HuH-7 (cell line): ENCODE measurements at regions not wholly inside any gene's neighbourhood (a gene's known extent, or its start where the extent isn't known, plus 50 kb on each side); places are given as distances from the start of the nearest gene placed in this dataset.
"Not testable (repeated sequence)": the region's sequence is repeated elsewhere in the genome, so short reads cannot be mapped to it uniquely, and the experiment has no call there.

ENCODE experiments used
- DNase-seq: peaks from one replicate; pipeline ENCODE4 v3.0.0; 2011; ENCODE audit warnings: low spot score

GRCh38 chr12:131313635-131314034, 359.9 kb downstream of the ADGRD1 start:
- DNase-seq = no peak

- DNase-seq = no peak
These were observed 360.9 kb downstream of the ADGRD1 start for GRCh38 chr12:131314524-131315090.

DNA sequence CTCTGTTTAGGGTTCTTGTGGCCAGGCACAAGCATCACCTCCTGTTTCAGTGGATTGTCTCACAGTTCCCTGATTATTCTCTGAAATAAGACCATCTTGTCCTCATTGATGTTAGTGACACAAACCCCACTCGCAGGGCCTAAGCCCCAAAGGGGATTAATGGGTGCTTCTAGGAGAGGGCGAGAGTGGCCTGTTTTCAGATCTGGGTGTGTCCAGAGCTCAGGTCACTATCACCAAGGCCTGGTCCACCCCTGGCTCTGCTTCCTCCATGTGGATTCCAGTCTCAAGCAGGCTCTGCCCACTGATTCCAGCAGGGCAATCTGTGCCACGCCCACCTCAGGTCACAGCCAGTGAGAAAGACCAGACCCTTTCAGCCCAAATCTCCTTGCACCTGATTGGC, 361.9 kb downstream of the ADGRD1 start:
- DNase-seq = no peak

GRCh38 chr12:131316388-131316787, 362.7 kb downstream of the ADGRD1 start:
- DNase-seq = no peak

GRCh38 chr12:131318045-131318685, 364.5 kb downstream of the ADGRD1 start:
- DNase-seq = no peak

DNA sequence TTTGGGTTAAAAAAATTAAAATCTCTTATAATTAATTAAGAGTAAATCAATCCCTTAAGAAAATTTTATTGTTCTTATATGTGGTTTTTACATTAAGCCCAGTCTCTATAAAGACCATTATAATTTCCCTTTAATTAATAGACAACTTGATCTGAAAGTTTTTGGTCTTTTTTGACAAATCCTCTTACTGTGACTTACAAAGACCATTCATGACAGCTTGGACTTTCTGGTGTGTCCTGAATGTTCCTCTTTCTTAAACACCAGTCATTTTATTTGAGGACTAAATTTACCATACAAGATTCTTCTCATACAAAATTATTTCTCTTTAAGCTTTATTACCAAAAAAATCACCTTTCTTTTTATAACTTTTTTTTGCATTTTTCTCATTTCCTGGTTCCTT, 368.3 kb downstream of the ADGRD1 start:
- DNase-seq = no peak

- DNase-seq = not testable (repeated sequence)
These were observed 368.8 kb downstream of the ADGRD1 start for GRCh38 chr12:131322460-131322859.

GRCh38 chr12:131323879-131324278, 370.2 kb downstream of the ADGRD1 start:
- no peak for DNase-seq

GRCh38 chr12:131327521-131328488, 374.1 kb downstream of the ADGRD1 start:
- DNase-seq = no peak

DNA sequence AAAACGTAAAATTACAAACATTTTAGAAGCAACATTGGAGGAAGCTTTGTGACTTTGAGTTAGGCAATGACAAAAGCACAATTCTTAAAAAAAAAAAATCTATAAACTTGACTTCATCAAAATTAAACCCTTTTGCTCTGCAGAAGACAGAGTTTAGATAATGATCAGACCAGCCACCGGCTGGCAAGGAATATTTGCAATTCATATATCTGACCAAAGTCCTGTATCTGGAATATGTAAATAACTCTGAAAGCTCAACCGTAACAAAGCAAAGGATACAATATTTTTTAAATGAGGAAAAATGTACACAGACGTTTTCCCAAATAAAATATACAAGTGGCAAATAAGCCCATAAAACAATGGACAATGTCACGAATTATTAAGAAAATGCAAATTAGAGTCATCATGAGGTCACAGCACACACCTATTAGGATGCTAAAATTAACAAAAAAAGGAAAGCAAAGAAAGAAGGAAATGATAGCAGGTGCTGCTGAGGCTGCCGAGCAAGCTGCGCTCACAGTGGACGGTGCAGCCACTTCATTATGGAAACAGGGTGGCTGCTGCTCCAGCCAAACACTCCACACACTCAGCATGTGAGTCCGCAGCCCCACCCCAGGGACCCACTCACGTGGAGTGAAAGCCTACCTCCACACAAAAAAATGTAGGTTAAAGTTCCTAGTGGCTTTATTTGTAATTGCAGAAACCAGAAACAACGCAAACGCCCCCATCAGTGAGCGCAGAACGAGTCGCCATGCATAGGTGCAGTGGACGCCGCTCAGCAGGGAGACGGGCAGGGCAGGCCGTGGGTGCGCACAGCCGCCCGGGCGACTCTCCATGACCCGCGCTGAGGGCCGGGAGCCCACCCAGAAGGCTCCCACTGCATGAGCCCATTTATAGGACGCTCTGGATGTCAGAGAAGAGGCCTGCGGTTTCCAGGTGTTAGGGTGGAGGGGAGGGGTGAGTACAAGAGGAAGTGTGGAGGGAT, 375.4 kb downstream of the ADGRD1 start:
- not testable (repeated sequence) for DNase-seq

DNA sequence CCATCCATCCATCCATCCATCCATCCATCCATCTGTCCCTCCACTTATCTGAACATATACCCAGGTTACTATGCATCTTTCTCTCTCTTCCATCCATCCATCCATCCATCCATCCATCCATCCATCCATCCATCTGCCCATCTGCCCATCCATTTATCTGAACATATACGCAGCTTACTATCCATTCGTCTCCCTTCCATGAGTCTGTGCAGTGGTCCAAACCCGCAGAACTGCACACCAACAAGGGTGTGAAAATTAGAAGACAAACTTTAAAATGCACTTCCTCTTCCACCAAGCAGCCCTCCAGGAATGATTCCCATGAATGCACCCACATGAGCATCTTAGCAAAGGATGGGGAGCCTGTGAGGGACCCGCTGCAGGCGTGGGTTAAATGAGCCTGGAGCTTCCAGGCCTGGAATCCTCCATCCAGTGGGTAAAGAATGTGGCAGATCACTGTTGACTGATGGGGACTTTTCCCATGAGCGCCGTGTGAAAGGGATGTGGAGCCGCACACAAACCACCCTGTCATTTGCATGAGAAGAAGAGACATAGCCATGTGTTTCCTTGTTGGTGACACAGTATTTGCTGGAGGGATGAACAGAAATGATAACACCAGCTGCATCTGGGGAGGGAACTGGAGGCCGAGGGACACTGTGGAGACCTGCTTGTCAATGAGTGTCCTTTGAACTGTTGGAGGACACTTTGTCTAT, 376.6 kb downstream of the ADGRD1 start:
- DNase-seq = no peak

- no peak for DNase-seq
These were observed 377.5 kb downstream of the ADGRD1 start for GRCh38 chr12:131331148-131331750.

- DNase-seq = no peak
These were observed 378.5 kb downstream of the ADGRD1 start for GRCh38 chr12:131332224-131332623.

GRCh38 chr12:131333136-131333535, 377.8 kb upstream of the SFSWAP start:
- DNase-seq = no peak

- DNase-seq = no peak
These were observed 377.1 kb upstream of the SFSWAP start for GRCh38 chr12:131333621-131334440.

GRCh38 chr12:131334835-131335234, 376.1 kb upstream of the SFSWAP start:
- DNase-seq = no peak

- DNase-seq = no peak
These were observed 375.4 kb upstream of the SFSWAP start for GRCh38 chr12:131335456-131335855.

- DNase-seq = not testable (repeated sequence)
These were observed 373.0 kb upstream of the SFSWAP start for GRCh38 chr12:131337861-131338260.

DNA sequence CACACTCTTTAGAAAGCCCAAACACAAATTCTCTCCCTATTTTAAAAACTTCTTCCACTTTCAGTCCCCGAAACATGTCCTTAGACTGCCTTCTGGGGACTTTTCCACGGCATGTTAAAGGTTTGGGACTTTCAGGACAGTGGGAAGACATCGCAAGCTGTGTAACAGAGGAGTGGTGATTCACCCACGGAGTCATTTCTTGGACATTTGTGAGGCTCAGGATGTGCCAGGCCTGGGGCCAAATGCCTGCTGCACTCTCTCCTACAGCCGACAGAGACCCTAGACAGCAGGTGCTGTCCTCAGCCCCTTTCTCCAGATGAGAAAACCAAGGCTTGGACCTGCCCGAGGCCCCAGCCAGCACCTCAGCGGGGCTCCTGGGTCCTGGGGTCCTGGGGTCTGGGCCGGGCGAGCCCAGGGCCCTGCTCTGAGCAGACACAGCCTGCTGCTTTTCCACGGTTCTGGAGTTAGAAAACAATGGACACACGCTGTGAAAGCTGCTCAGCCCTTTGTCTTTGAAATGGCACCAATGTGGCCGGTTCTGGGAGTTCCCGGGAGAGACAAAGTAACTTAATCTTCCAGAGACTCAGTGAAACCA, 370.2 kb upstream of the SFSWAP start:
- DNase-seq = no peak
